GM19452 (cell line): ENCODE measurements at regions not wholly inside any gene's neighbourhood (a gene's known extent, or its start where the extent isn't known, plus 50 kb on each side); places are given as distances from the start of the nearest gene placed in this dataset.
"Not testable (repeated sequence)": the region's sequence is repeated elsewhere in the genome, so short reads cannot be mapped to it uniquely, and the experiment has no call there.

Experiments
- ATAC-seq: cut with Tn5 transposase; IDR thresholded peaks from one replicate; pipeline ENCODE4 v1.9.1; 2021; ENCODE audit not compliant: unreplicated experiment

- ATAC-seq: no peak
These were observed 224.2 kb upstream of the SYNCRIP start for GRCh38 chr6:85866758-85867401.

GRCh38 chr6:85866370-85866730 lies 223.7 kb upstream of the SYNCRIP start:
- ATAC-seq: no peak

GRCh38 chr6:85865420-85866369 lies 223.0 kb upstream of the SYNCRIP start:
- peak; percentile 59 for ATAC-seq

- no peak for ATAC-seq
These were observed 222.0 kb upstream of the SYNCRIP start for GRCh38 chr6:85864453-85865401.

GRCh38 chr6:85856235-85856634 lies 213.5 kb upstream of the SYNCRIP start:
- no peak for ATAC-seq

- ATAC-seq: not testable (repeated sequence)
These were observed 195.8 kb upstream of the SYNCRIP start for GRCh38 chr6:85838351-85839119.

- no peak for ATAC-seq
These were observed 186.3 kb upstream of the SYNCRIP start for GRCh38 chr6:85828973-85829372.

- no peak for ATAC-seq
These were observed 184.3 kb upstream of the SYNCRIP start for GRCh38 chr6:85826997-85827396.

- no peak for ATAC-seq
These were observed 181.6 kb upstream of the SYNCRIP start for GRCh38 chr6:85824329-85824728.

GRCh38 chr6:85810558-85810957 lies 167.9 kb upstream of the SYNCRIP start:
- ATAC-seq: no peak

- no peak for ATAC-seq
These were observed 161.0 kb upstream of the SYNCRIP start for GRCh38 chr6:85803721-85804120.

GRCh38 chr6:85802162-85802561 lies 159.5 kb upstream of the SYNCRIP start:
- no peak for ATAC-seq

- ATAC-seq: no peak
These were observed 156.4 kb upstream of the SYNCRIP start for GRCh38 chr6:85798931-85799652.

- no peak for ATAC-seq
These were observed 155.3 kb upstream of the SYNCRIP start for GRCh38 chr6:85797993-85798392.

GRCh38 chr6:85795945-85796344 lies 153.3 kb upstream of the SYNCRIP start:
- ATAC-seq: no peak

GRCh38 chr6:85792254-85792653 lies 149.6 kb upstream of the SYNCRIP start:
- ATAC-seq: no peak

GRCh38 chr6:85775883-85776282 lies 133.2 kb upstream of the SYNCRIP start:
- no peak for ATAC-seq

- no peak for ATAC-seq
These were observed 130.0 kb upstream of the SYNCRIP start for GRCh38 chr6:85772641-85773040.

GRCh38 chr6:85771925-85772430 lies 129.3 kb upstream of the SYNCRIP start:
- ATAC-seq: no peak

GRCh38 chr6:85771455-85771854 lies 128.8 kb upstream of the SYNCRIP start:
- ATAC-seq: no peak
